ENCODE measurements at regions not wholly inside any gene's neighbourhood (a gene's known extent, or its start where the extent isn't known, plus 50 kb on each side); places are given as distances from the start of the nearest gene placed in this dataset.

GRCh38 chr13:65912516-65912915 lies 1317.6 kb downstream of the PCDH9 start (continued):
- no peak for TF ChIP-seq PAXIP1 (CRISPR knock-in tag; conservative IDR thresholded peaks at IDR 0.05)

GRCh38 chr13:65911546-65912193 lies 1318.5 kb downstream of the PCDH9 start:
- H3K36me3 ChIP-seq (replicated peaks in 1 of 2; ENCODE audit: control insufficient read depth in 1 of 2, insufficient read depth in 2 of 2, low read length in 2 of 2) = no peaks in the 10 kb centered on the region
- no peak for FAIRE-seq
- CTCF ChIA-PET (ENCODE audit: low intra/inter-chr PET ratio, low total read pairs) = no interaction called here
- POLR2A ChIA-PET = no interaction called here
- no peak overlapping the region for H2AFZ ChIP-seq (ENCODE audit: low read length)
- H3K4me3 ChIP-seq (replicated peaks in 1 of 3; ENCODE audit: insufficient read depth in 1 of 3, low read depth in 2 of 3, low read length in 3 of 3) = no peak overlapping the region
- H3K9ac ChIP-seq (ENCODE audit: insufficient read depth, low read depth, low read length) = no peak overlapping the region
- no peaks in the 10 kb centered on the region for H4K20me1 ChIP-seq (ENCODE audit: insufficient read depth, low read length)
- peaks cover 29% of the 10 kb centered on the region for H3K9me3 ChIP-seq (ENCODE audit: low read length)
- no peaks in the 10 kb centered on the region; a peak in 1 of 5 replicates for H3K27me3 ChIP-seq (ENCODE audit: control insufficient read depth in 1 of 2, insufficient read depth in 2 of 2, low read length in 2 of 2)
- no peak for DNase-seq (ENCODE audit: low spot score)
- H3K79me2 ChIP-seq (ENCODE audit: insufficient read depth, low read length) = no peaks in the 10 kb centered on the region
- in situ Hi-C loops (cut with HindIII; ENCODE audit: extremely low pct_ligation_motif_present, low pct_unique_long_range_greater_than_20kb) (loop anchor here (25.0 kb wide), 1 partner anchor 1326 kb away; the partner anchor contains the start of gene PCDH9), intact Hi-C loops (cut with micrococcal nuclease; ENCODE audit: unreplicated experiment) (no loop called here)
- no TSS peak for BruUV-seq (replicated peaks)
- peak; percentile 51; the same call in 1 of the 2 replicates for TF ChIP-seq CEBPB (IDR thresholded peaks at IDR 0.05; ENCODE audit: borderline replicate concordance, low read depth, low read length)
- no peak for TF ChIP-seq ZNF773 (CRISPR knock-in tag; IDR thresholded peaks at IDR 0.05; ENCODE audit: borderline replicate concordance)
- TF ChIP-seq BRF2 (CRISPR knock-in tag; IDR thresholded peaks at IDR 0.05) = no peak
- H3K27ac ChIP-seq (ENCODE audit: extremely low read length, insufficient read depth, low read length) = no peak overlapping the region
- WGBS (ENCODE audit: low lambda C conversion rate) = 0% methylated on average over 3 of the region's 3 CpGs
- no peak for ATAC-seq
- no peaks in the 10 kb centered on the region for H3K4me1 ChIP-seq (ENCODE audit: insufficient read depth, low read length)
- H3K4me2 ChIP-seq (ENCODE audit: low read depth, low read length) = no peak overlapping the region
